Activated CD4-positive, CD25-positive, alpha-beta regulatory T cell treated with anti-CD3 and anti-CD28 coated beads, Interleukin-2, amount 50 U/mL, for 16 hours (primary cell): ENCODE measurements at regions not wholly inside any gene's neighbourhood (a gene's known extent, or its start where the extent isn't known, plus 50 kb on each side); places are given as distances from the start of the nearest gene placed in this dataset.
"Not testable (repeated sequence)": the region's sequence is repeated elsewhere in the genome, so short reads cannot be mapped to it uniquely, and the experiment has no call there.

ENCODE experiments used
- DNase-seq: peaks from one replicate; pipeline ENCODE4 v3.0.0-alpha.2; 2020; ENCODE audit warnings: low read depth, low spot score

DNA sequence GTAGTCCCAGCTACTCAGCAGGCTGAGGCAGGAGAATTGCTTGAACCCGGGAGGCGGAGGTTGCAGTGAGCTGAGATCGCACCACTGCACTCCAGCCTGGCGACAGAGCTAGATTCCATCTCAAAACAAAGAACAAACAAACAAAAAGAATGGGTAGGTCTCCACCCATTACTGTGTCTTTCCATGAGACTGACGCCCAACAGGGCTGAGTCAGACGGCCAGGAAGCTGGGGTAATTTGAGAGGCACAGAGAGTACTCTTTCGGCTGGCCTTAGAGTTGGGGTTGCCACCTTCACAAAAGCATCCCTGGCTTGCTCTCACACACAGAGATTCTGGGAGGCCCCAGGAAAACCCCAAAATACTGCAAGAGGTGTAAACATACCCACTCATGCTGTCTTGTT is 72.0 kb upstream of the DHRSX start:
- no peak for DNase-seq

DNA sequence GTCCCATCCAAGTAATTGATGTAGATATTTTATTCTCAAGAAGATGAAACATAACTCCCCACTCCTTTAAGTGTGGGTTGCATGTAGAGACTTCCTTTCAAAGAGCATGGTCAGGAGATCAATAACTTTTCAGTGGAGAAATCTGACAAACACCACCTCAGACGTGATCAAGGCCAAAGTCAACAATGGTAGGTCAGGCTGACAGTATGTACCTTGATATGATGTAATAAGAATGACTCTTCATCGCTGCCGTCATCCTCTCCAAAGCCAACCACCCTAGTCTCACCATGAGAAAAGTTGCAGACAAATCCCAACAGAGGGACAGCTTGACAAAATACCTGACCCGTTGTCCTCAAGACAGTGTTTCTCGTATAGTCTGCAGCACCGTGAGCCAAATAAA is 67.3 kb upstream of the DHRSX start:
- DNase-seq = no peak

DNA sequence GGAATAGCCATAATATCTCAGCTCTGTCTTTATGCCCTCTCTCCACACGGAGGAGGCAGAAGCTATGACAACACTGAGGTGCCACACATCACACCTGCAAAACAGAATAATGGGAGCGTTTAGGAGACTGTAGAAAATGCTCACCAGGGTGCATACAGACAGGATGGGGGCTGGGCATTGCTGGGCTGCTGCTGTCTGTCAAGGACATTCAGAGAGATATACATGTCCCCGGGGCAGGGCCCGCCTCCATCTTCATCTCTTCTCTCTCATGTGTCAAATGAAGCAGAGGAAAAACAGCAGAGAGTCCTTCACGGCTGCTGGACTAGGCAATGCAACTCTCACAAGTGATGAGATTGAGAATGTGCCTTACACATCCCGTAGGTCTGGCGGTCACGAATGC is 65.3 kb upstream of the DHRSX start:
- no peak for DNase-seq

DNA sequence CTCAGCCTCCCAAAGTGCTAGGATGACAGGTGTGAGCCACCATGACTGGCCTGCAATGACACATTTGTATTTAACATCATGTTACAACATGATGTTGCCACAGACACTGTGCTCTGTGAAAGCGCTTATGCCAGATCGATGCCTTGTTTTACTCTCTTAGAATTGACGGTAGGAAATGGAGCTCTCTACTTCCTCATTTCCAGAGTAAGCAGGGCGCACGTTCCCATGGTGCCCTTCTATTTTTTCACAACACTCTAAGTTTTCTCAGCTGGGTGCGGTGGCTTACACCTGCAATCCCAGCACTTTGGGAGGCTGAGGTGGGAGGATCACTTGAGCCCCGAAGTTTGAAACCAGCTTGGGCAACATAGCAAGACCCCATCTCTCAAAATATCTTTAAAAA is 60.7 kb upstream of the DHRSX start:
- no peak for DNase-seq

DNA sequence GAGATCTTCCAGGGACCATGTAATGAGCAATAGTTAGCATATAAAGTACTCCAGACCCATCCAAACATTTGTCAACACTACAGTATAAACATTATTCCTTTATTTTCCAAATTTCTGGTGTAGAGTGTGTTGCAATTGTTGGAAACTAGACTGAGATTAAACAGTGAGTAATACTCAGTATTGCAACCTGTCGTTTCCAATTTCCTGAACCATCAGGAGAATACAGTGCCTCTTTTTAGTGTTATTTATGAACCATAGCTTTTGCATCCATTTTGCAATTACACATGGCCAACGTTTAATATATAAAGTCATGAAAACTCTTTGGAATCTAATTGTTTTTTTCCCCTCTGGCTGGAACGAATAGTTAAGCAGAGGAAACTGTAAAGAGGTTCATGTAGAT is 58.3 kb upstream of the DHRSX start:
- DNase-seq = no peak

DNA sequence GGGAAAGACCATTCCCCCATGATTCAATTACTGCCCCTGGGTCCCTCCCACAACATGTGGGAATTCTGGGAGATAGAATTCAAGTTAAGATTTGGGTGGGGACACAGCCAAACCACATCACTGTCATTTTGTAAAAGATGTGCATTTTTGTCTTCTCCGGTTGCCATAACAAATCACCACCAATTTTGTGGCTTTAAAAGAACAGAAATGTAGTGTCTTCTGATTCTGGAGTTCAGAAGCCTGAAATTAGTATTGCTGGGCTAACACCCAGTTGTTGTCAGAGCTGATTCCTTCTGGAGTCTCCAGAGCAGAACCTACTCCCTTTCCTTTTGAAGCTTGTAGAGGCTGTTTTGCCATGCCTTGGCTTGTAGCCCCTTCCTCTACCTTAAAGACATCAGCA is 54.1 kb upstream of the DHRSX start:
- no peak for DNase-seq

DNA sequence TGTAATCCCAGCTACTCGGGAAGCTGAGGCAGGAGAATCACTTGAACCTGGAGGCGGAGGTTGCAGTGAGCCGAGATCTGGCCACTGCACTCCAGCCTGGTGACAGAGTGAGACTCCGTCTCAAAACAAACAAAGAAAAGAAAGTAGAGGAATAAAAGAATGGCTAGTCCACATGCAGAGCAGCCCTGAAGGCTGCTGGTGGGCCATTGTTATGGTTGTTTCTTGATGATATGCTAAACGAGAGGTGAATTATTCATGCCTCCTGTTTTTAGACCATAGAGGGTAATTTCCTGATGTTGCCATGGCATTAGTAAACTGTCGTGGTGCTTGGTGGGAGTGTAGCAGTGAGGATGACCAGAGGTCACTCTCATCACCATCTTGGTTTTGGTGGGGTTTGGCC is 53.3 kb upstream of the DHRSX start:
- DNase-seq = not testable (repeated sequence)

DNA sequence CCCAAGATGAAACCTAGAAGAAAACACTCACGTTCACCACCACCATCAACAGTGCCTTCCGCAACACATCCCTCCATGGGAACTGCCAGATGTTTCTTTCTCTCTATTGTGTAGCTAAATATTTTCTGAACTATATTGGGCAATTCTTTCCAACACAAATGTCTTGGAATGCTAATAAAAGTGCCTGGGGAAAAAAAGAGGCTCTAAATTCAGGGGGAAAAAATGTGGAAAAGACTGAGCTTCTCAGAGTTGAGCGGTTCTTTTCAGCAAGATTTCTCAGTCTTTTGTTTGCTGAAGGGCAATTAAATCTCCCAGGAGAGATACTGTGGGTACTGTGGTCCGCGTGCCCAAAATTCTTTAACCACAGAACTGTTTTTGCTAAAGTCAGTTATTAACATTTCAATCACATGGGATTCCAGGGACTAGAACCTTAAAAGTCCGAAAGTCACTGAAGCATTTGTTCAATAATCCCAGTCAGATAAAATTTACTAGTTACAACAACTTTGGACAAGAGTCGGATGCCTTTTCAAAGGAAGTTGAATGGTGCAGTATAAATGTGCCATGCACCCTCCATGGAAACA is 51.9 kb upstream of the DHRSX start:
- no peak for DNase-seq

DNA sequence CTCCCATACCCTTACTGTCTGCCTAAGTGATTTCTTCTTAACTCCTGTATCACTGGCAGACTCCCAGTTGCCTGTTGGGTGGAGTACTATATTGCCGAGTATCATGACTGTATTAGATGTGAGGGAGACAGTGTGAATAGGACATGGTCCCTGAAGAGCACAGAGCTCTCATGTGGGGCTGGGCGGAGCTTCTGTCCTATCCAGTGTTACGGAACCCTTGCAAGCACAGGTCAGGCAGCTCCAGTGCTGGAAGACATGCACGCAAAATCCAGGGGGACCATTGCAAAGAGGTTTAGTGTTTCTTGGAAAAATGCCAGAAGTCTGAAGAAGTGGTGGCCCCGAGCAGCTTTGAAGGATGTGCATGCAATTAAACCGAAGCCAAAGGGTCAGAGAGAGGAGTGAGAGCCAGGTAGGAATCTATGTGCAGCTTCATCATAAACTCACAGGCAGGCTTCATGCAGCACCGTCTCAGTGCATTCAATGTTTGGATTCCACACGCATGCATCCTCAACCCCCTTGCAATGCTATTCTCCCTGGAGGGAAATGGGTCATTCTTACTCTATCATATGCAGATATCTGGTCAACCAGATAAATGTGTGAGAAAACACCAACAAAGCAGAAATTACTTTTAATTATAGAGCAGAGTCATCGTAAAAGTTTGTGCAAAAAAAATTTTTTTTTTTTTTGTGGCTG is 49.7 kb upstream of the DHRSX start:
- no peak for DNase-seq
